HCT116 (cell line): ENCODE measurements at regions not wholly inside any gene's neighbourhood (a gene's known extent, or its start where the extent isn't known, plus 50 kb on each side); places are given as distances from the start of the nearest gene placed in this dataset.

Source experiments
- ATAC-seq: fragments of 200-7000 bp; cut with Tn5 transposase; 2 replicates; pipeline ENCODE4 v1.9.1; 2020; ENCODE audit warnings: mild to moderate bottlenecking, moderate library complexity
- BruUV-seq: library from RNA; stranded (reverse); fragments of 400-500 nt; replicated peaks from 2 replicates; lab custom pipeline; 2021; lab: Mats Ljungman, UMichigan
- CTCF ChIA-PET: fragments of 300-600 bp; sonication (Branson Sonifier 250); formaldehyde crosslinking; loops from one replicate; lab custom pipeline; 2021; ENCODE audit warnings: antibody characterized with exemption; lab: Charles Lee
- POLR2A ChIA-PET: fragments of 300-600, 350-600 bp; sonication (Branson Sonifier 250); formaldehyde crosslinking; loops from one replicate; lab custom pipeline; 2021; ENCODE audit warnings: antibody characterized with exemption; lab: Charles Lee
- RAD21 ChIA-PET, 2 experiments: fragments of 300-600 bp; sonication (Branson Sonifier 250); formaldehyde crosslinking; loops; one replicate each; lab custom pipeline; 2023; ENCODE audit warnings: low total read pairs in 2 of 2; ENCODE audit not compliant: uncharacterized antibody in 2 of 2, unreplicated experiment in 2 of 2, low non-redundant PET in 1 of 2; lab: Charles Lee
- DNase-seq: peaks from one replicate; pipeline ENCODE4 v3.0.0-alpha.2; 2010; ENCODE audit warnings: low read depth, low spot score
- H2AFZ ChIP-seq: fragments of 200-600 bp; shearing (Covaris generic), sonication (generic); 2 replicates; pipeline ENCODE4 v1.6.1; 2017; ENCODE audit warnings: low read depth, mixed run types, mixed read lengths, antibody characterized with exemption, low read length; ENCODE audit not compliant: poor library complexity, severe bottlenecking
- H3K27ac ChIP-seq: 2 replicates; pipeline ENCODE4 v1.5.1; 2012; ENCODE audit warnings: low read depth, low read length
- H3K27me3 ChIP-seq: fragments of 200-600 bp; sonication (generic); 2 replicates; pipeline ENCODE4 v1.6.1; 2016; ENCODE audit warnings: mixed run types, low read length, mixed read lengths; ENCODE audit not compliant: insufficient read depth
- H3K36me3 ChIP-seq, 2 experiments: fragments of 200-500 bp in 1 of 2; fragments of 200-600 bp in 1 of 2; sonication (Bioruptor generic) in 1 of 2; sonication (generic) in 1 of 2; 2 replicates each; pipeline versions ENCODE4 v1.5.1 to v1.6.1; 2014 to 2016; ENCODE audit warnings: low read length in 2 of 2, inconsistent platforms in 1 of 2, mixed read lengths in 1 of 2, mixed run types in 1 of 2; ENCODE audit not compliant: insufficient read depth in 2 of 2, control insufficient read depth in 1 of 2
- H3K4me1 ChIP-seq, 2 experiments: fragments of 200-600 bp in 1 of 2; sonication (generic) in 1 of 2; 2 replicates each; pipeline versions ENCODE4 v1.5.1 to v1.6.1; 2012 to 2017; ENCODE audit warnings: low read length in 2 of 2, inconsistent platforms in 1 of 2, mild to moderate bottlenecking in 1 of 2, mixed read lengths in 1 of 2, mixed run types in 1 of 2, moderate library complexity in 1 of 2; ENCODE audit not compliant: insufficient read depth in 2 of 2, control insufficient read depth in 1 of 2
- H3K4me2 ChIP-seq: fragments of 200-600 bp; sonication (generic); 2 replicates; pipeline ENCODE4 v1.6.1; 2017; ENCODE audit warnings: mixed run types, low read length, mixed read lengths
- H3K4me3 ChIP-seq, 2 experiments: fragments of 200-600 bp in 1 of 2; sonication (generic) in 1 of 2; replicated peaks in 1 of 2; 2 replicates each; pipeline ENCODE4 v1.5.1; 2011 to 2016; ENCODE audit warnings: low read length in 2 of 2, control low read depth in 1 of 2, low read depth in 1 of 2, mild to moderate bottlenecking in 1 of 2, mixed read lengths in 1 of 2, mixed run types in 1 of 2
- H3K79me2 ChIP-seq: fragments of 200-600 bp; sonication (generic); 2 replicates; pipeline ENCODE4 v1.6.1; 2017; ENCODE audit warnings: mild to moderate bottlenecking, mixed run types, low read length, moderate library complexity, mixed read lengths; ENCODE audit not compliant: insufficient read depth
- H3K9ac ChIP-seq: fragments of 200-600 bp; sonication (generic); 2 replicates; pipeline ENCODE4 v1.6.1; 2016; ENCODE audit warnings: low read length, mixed read lengths
- H3K9me2 ChIP-seq: fragments of 200-600 bp; sonication (generic), shearing (Covaris generic); 2 replicates; pipeline ENCODE4 v1.6.1; 2017; ENCODE audit warnings: mixed run types, mild to moderate bottlenecking, moderate library complexity; ENCODE audit not compliant: insufficient read depth
- H3K9me3 ChIP-seq, 2 experiments: fragments of 200-500 bp in 1 of 2; fragments of 200-600 bp in 1 of 2; sonication (Bioruptor generic) in 1 of 2; sonication (generic) in 1 of 2; 2 replicates each; pipeline ENCODE4 v1.6.1; 2014 to 2017; ENCODE audit warnings: low read length in 2 of 2, mixed read lengths in 2 of 2, inconsistent platforms in 1 of 2, low read depth in 1 of 2, mild to moderate bottlenecking in 1 of 2, mixed run types in 1 of 2, moderate library complexity in 1 of 2; ENCODE audit not compliant: control insufficient read depth in 1 of 2, insufficient read depth in 1 of 2
- H4K20me1 ChIP-seq: fragments of 200-600 bp; sonication (generic), shearing (Covaris generic); 2 replicates; pipeline ENCODE4 v1.6.1; 2017; ENCODE audit warnings: mixed run types, mild to moderate bottlenecking, moderate library complexity; ENCODE audit not compliant: insufficient read depth
- ATF3 ChIP-seq: IDR thresholded peaks from 2 replicates; pipeline ENCODE4 v1.6.1; 2012
- CBX3 ChIP-seq: IDR thresholded peaks from 2 replicates; pipeline ENCODE4 v1.6.1; 2012; ENCODE audit warnings: low read depth
- CTCF ChIP-seq, 3 experiments: fragments of 200-600 bp in 1 of 3; sonication (generic) in 1 of 3; IDR thresholded peaks in 2 of 3; conservative IDR thresholded peaks in 1 of 3; 2 replicates each; pipeline ENCODE4 v1.5.1; 2012 to 2017; ENCODE audit warnings: low read depth in 2 of 3, low read length in 2 of 3, antibody characterized with exemption in 1 of 3, borderline replicate concordance in 1 of 3, control low read depth in 1 of 3, mild to moderate bottlenecking in 1 of 3, mixed read lengths in 1 of 3, mixed run types in 1 of 3, moderate library complexity in 1 of 3; ENCODE audit not compliant: insufficient read depth in 1 of 3
- EGR1 ChIP-seq: IDR thresholded peaks from 2 replicates; pipeline ENCODE4 v1.6.1; 2012; ENCODE audit warnings: low read depth
- ELF1 ChIP-seq: IDR thresholded peaks from 2 replicates; pipeline ENCODE4 v1.6.1; 2012; ENCODE audit warnings: low read depth, borderline replicate concordance
- EZH2 ChIP-seq: fragments of 200-600 bp; sonication (generic); IDR thresholded peaks from 2 replicates; pipeline ENCODE4 v1.6.1; 2017; ENCODE audit warnings: antibody characterized with exemption, mixed run types
- FOSL1 ChIP-seq: IDR thresholded peaks from 2 replicates; pipeline ENCODE4 v1.6.1; 2012; ENCODE audit warnings: low read depth
- MAX ChIP-seq: IDR thresholded peaks from 2 replicates; pipeline ENCODE4 v1.6.1; 2012
- POLR2AphosphoS5 ChIP-seq: IDR thresholded peaks from 2 replicates; pipeline ENCODE4 v1.6.1; 2011; ENCODE audit warnings: mild to moderate bottlenecking, low read depth, low read length, moderate library complexity
- RAD21 ChIP-seq: IDR thresholded peaks from 2 replicates; pipeline ENCODE4 v1.6.1; 2012; ENCODE audit warnings: low read depth, mild to moderate bottlenecking
- REST ChIP-seq: IDR thresholded peaks from 2 replicates; pipeline ENCODE4 v1.6.1; 2012; ENCODE audit warnings: low read depth
- SIN3A ChIP-seq: IDR thresholded peaks from 2 replicates; pipeline ENCODE4 v1.6.1; 2012; ENCODE audit warnings: low read depth
- SP1 ChIP-seq: IDR thresholded peaks from 2 replicates; pipeline ENCODE4 v1.6.1; 2012; ENCODE audit warnings: low read depth
- SRF ChIP-seq: IDR thresholded peaks from 2 replicates; pipeline ENCODE4 v1.6.1; 2012; ENCODE audit warnings: low read depth
- TCF7L2 ChIP-seq: IDR thresholded peaks from 2 replicates; pipeline ENCODE4 v1.7.0; 2011; ENCODE audit warnings: borderline replicate concordance, inconsistent platforms; ENCODE audit not compliant: insufficient read depth, insufficient read length; ENCODE audit errors: extremely low read depth
- YY1 ChIP-seq: IDR thresholded peaks from 2 replicates; pipeline ENCODE4 v1.6.1; 2011; ENCODE audit warnings: low read length, low read depth, moderate library complexity, mild to moderate bottlenecking; ENCODE audit not compliant: insufficient replicate concordance; ENCODE audit errors: extremely low read depth
- ZNF274 ChIP-seq: fragments of 200-500 bp; sonication (Bioruptor generic); IDR thresholded peaks from 2 replicates; pipeline ENCODE4 v1.6.1; 2014; ENCODE audit warnings: mild to moderate bottlenecking, low read depth, low read length, inconsistent platforms
- intact Hi-C: fragments of 100-400 bp; cut with micrococcal nuclease; formaldehyde crosslinking; loops from 2 replicates; pipeline ENCODE4 v1.10.0; 2022

GRCh38 chr10:89846786-89847185 lies 145.4 kb downstream of the KIF20B start:
- no peak overlapping the region for H3K4me2 ChIP-seq
- ChIA-PET POLR2A (no interaction called here), RAD21 (no interaction called here), CTCF (no interaction called here)
- H2AFZ ChIP-seq, result no peak overlapping the region
- intact Hi-C loops, result no loop called here
- no peak for DNase-seq
- H3K4me1 ChIP-seq, result peaks cover 0 to 10% of the 10 kb centered on the region in 2 experiments; a peak in 2 of 4 replicates
- no peak overlapping the region for H3K9ac ChIP-seq
- no peaks in the 10 kb centered on the region for H3K9me2 ChIP-seq
- H4K20me1 ChIP-seq, result no peaks in the 10 kb centered on the region
- BruUV-seq, result no TSS peak
- no peaks in the 10 kb centered on the region for H3K79me2 ChIP-seq
- H3K4me3 ChIP-seq, result no peak overlapping the region
- no peak overlapping the region for H3K27ac ChIP-seq
- no peak for ATAC-seq
- no peaks in the 10 kb centered on the region for H3K36me3 ChIP-seq
- no peaks in the 10 kb centered on the region for H3K27me3 ChIP-seq
- TF ChIP-seq SP1 (no peak), MAX (no peak), SIN3A (no peak), ELF1 (no peak)
- H3K9me3 ChIP-seq, result no peaks in the 10 kb centered on the region

- no peak for ATAC-seq
- intact Hi-C loops, result no loop called here
- H4K20me1 ChIP-seq, result no peaks in the 10 kb centered on the region
- TF ChIP-seq CTCF (IDR thresholded peaks at IDR 0.05 in 2 of 3, conservative IDR thresholded peaks at IDR 0.05 in 1 of 3; ENCODE audit: borderline replicate concordance in 1 of 3, insufficient read depth in 1 of 3, low read depth in 2 of 3, low read length in 2 of 3) (no peak), SIN3A (no peak), EGR1 (no peak), RAD21 (no peak), ZNF274 (no peak), ATF3 (no peak), POLR2AphosphoS5 (no peak), CBX3 (no peak), FOSL1 (no peak), REST (no peak), SP1 (no peak), TCF7L2 (no peak), EZH2 (no peak), YY1 (no peak), SRF (no peak)
Measured at GRCh38 chr10:89852872-89853271, 151.5 kb downstream of the KIF20B start.

More at GRCh38 chr10:89852872-89853271, 151.5 kb downstream of the KIF20B start:
- Histone ChIP-seq H3K9me2 (no peaks in the 10 kb centered on the region), H3K9me3 (no peaks in the 10 kb centered on the region), H3K4me1 (no peaks in the 10 kb centered on the region), H3K36me3 (no peaks in the 10 kb centered on the region), H3K27ac (no peak overlapping the region), H3K4me2 (no peak overlapping the region), H3K27me3 (no peaks in the 10 kb centered on the region), H3K79me2 (no peaks in the 10 kb centered on the region), H3K9ac (no peak overlapping the region), H2AFZ (no peak overlapping the region), H3K4me3 (no peak overlapping the region)
- RAD21 ChIA-PET, result no interaction called here
- POLR2A ChIA-PET, result no interaction called here
- CTCF ChIA-PET, result interaction anchor here (1.1 kb wide), 1 partner anchor 9 kb away, joined by 3 read pairs; no protein-coding TSS in a partner anchor
- no peak for DNase-seq
- no TSS peak for BruUV-seq
